Stromal cell of bone marrow (primary cell): ENCODE measurements at regions not wholly inside any gene's neighbourhood (a gene's known extent, or its start where the extent isn't known, plus 50 kb on each side); places are given as distances from the start of the nearest gene placed in this dataset.

ENCODE experiments used
- DNase-seq: peaks from one replicate; pipeline ENCODE4 v3.0.0-alpha.2; 2012; ENCODE audit warnings: low read depth

- no peak for DNase-seq
These were observed 769.4 kb upstream of the USP15 start for GRCh38 chr12:61490526-61491498.

- no peak for DNase-seq
These were observed 758.0 kb upstream of the USP15 start for GRCh38 chr12:61502179-61502578.

DNA sequence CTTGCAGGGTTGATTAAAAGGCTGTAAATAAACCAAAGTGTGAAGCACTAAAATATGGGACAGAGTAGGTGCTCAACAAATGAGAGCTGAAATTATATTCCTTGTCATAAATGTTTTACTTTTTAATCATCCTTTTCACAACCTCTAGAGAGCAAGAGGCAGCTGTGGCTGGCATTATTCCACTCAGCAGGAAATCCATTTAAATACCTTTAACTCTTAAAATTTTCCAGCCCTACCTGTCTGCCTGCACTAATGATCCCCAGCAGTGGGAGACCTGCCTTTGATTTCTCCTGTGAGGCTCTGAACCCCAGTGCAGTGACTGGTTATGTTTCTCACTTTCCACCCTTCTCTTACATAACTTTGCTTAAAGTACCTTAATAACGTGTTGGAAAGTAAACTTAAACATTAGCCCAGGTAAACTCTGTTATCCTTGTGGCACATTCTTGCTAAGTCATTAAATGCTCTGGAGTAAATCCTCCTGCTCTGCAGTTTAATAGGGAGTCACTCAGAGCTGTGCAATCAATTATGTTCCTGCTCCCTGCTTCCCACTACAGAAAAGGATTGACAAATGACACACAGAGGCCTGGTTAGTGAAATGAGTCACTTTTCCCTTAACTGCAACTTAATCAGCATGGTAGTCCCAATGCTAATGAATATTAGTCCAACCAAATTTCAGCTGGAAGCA is 755.7 kb upstream of the USP15 start:
- DNase-seq, result no peak

GRCh38 chr12:61513499-61513898 is 746.7 kb upstream of the USP15 start:
- DNase-seq, result no peak

DNA sequence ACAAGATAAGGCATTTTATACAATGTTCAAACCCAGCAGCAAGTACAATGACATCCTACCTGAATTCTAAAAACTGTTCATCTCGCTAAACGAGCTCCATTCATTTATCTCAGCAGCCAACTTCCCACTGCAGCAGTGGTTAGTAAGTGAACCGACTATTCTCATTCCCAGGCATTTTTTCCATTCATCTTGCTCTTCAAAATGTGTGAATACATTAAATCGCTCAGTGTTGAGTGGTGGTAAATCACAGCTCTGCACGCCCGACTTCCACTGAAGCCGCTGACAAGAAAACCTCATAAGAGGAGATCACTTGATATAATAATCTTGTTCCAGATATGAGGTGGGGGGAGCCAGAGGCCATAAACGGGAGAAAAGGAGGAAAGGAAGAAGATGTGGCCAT is 746.2 kb upstream of the USP15 start:
- no peak for DNase-seq

- DNase-seq, result no peak
These were observed 738.9 kb upstream of the USP15 start for GRCh38 chr12:61521258-61521657.

- DNase-seq, result no peak
These were observed 736.8 kb upstream of the USP15 start for GRCh38 chr12:61523276-61523992.

DNA sequence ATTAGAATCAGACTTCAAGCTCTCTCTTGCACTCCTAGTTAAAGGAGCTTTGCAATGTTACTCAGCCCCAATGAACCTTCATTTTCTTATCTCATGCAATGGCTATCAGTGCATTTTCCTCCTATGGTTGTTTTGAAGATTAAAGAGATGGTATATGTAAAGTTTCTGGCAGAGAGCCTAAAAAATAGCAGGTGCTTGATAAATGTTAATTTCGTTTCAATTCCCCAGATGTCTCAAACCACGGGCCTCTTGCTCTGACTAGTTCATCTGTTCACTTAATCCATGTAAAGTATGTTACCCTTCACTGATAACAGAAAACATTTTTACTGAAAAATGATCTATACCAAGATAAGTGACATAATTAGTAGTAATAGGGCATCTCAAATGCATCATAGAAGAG is 735.4 kb upstream of the USP15 start:
- DNase-seq, result no peak

- no peak for DNase-seq
These were observed 734.9 kb upstream of the USP15 start for GRCh38 chr12:61525331-61525730.

GRCh38 chr12:61530456-61530855 is 729.7 kb upstream of the USP15 start:
- no peak for DNase-seq

DNA sequence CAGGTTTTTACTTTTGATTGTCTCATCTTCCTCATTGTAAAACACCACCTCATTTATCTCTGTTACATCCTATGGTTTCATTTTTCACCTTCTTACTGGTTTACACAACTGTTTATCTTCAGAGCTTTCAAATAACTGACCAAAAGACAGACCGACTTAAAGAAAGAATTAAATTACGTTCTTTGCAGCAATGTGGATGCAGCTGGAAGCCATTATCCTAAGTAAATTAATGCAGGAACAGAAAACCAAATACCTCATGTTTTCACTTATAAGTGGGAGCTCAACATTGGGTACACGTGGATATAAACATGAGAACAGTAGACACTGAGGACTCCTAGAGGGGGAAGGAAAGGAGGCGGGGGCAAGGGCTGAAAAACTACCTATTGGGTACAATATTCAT is 729.0 kb upstream of the USP15 start:
- no peak for DNase-seq

- DNase-seq, result no peak
These were observed 724.1 kb upstream of the USP15 start for GRCh38 chr12:61536117-61536516.

- DNase-seq, result no peak
These were observed 723.7 kb upstream of the USP15 start for GRCh38 chr12:61536525-61536924.

- DNase-seq, result no peak
These were observed 721.3 kb upstream of the USP15 start for GRCh38 chr12:61538951-61539350.

DNA sequence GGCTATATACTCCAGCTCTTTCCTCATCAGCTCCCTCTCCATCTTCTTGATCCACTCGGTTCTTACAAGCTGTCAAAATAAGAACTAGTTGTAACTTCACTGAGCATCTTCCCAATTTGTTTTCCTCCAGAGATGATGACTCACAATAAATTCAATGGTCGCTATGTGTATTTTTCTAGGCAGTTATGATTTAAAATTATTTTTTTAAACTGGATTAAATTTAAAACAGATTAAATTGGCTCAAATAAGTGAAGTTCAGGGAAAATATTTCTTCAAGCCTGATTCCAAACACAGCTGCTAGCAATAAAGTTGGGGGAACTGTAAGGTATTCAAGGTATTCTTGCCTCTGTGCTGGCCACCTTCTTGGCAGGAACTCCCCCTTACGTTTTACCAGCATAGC is 717.7 kb upstream of the USP15 start:
- DNase-seq, result no peak

- DNase-seq, result no peak
These were observed 713.9 kb upstream of the USP15 start for GRCh38 chr12:61546296-61546695.

DNA sequence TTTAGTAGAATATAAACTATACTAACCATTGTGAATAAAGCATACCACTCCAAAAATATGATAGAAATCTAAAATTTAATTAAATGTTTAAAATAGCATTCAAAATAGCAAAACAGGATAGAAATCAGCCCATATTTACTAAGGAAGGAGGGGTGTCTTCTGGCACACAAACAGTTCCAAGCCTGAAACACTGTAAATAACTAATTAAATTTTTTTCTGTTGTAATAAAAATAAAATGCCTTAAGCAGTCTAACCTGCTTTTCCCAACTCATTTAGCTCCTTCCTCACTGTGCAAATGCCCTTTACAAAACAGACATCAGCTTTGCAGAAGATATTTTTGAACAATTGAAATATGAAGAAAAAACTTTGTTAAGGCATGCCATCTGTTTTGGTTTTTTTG is 707.1 kb upstream of the USP15 start:
- DNase-seq, result no peak

DNA sequence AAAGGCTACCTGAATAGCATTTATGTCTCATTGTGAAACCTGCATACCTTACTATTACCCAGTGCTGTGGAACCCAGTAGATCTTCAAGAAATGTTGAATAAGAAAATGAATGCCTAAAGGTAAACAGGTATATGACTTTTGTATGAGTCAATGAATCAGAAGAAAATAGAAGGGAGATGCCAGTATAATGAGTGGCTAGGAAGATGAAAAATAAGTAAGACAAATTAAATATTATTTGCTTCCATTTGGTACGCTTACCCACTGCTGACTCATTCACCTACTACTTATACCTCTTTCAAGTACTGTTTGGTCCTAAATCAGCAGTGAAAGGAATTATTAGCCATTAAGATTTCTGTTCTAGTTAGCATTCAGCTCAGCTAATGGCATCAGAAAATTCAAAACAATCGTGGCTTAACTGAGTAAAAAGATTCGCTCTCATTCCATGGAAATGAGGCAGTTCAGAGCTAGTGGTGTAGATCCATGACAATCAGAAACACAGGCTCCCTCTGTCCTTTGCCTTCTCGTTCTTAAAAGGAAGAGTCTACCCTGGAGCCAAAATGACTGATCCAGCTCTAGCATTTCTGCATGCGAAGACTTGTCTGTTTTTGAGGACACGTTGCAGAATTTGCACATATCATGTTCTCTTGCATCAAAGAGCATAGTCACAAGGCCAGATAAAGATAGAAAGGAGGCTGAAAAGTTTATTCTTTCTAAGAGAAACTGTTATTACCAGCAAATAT is 705.8 kb upstream of the USP15 start:
- no peak for DNase-seq

DNA sequence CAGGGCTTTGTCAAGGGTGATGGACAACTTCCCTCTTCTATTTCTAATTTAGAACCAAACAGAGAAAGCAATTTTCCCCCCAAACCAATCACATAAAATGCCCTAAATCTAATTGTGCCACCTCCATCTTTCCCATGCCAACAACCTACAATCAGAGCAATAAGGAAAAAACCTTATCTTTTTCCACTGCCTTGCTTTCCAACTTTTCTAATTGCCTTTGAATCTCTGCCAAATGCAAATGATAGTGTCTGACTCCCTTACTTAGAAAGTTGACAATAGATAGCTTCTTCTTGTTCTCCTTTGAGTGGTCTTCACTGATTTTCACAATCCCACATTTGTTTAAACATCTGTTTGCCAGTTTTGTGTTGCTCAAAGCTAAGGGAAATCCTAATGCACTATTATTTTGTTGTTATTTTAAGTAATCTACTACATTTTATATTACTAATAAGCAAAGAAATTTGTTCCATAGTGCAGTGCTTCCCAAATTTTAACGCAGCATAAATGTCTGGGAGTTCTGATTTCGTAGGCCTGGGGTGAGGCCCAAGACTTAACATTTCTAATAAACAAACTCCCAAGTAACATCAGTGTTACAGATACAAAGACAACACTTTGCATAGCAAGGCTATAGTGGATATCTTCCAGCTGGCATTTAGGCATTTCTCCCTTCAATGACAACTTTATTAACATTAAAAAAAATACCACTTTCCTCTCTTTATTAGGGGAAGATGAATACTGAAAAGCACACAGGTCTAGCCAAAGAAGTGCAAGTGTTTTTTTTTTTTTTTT is 696.3 kb upstream of the USP15 start:
- DNase-seq, result no peak

GRCh38 chr12:61564466-61564865 is 695.7 kb upstream of the USP15 start:
- DNase-seq, result no peak

DNA sequence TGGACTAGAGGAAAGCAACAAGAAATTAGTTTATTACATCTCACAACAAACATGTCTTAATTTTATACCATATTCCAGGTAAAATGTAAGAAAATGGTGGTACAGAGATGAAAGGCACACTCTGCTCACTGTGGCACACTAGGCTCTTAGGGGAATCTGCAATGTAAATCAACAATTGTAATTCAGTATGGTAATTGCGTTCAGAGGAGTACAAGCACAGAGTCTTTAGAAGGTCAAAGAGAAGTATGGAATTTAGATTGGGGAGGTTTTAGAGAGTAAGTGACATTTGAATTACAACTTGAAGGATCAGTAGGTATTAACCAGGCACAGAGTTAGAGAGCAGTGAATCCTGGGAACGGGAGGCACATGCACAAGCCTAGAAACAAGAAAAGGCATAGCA is 694.0 kb upstream of the USP15 start:
- no peak for DNase-seq
